ENCODE measurements at regions not wholly inside any gene's neighbourhood (a gene's known extent, or its start where the extent isn't known, plus 50 kb on each side); places are given as distances from the start of the nearest gene placed in this dataset.

DNA sequence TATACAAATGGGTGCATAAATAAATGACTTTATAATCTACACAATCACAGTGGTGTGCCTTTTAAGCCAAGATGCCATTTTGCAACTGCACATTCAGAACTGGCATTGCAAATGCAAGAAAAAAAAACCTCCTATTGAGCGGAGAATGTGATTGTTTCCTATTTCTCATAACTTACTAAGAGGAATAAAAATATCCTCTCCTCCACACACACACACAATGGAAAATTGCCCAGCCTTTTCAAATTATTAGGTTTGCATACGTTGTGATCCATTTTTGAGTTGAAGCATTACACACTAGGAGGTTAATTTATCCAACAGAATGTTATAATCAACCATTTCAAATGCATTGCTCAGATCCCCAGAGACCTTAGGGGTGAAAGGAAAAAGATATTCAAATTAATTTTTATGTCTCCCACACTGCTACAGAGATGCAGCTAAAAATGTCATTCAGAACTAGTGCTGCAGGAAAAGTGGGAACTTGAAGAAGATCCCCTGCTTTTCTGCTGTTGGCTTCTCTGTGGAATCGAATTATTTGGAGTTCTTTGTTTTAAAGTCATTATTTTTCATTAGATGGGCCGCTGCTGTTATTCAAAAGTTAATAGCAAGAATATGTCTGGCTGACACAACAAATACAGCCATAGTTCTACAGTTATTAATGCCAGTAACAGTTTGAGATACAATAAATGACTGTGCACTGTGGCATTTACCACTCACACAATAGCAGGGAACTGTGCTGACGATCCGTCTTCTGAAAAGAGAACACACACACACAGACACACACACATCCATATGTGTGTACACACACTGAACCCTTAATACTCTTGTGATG is 299.9 kb upstream of the ANO5 start:
- H3K27me3 Mint-ChIP-seq, result no peaks in the 10 kb centered on the region
- no peaks in the 10 kb centered on the region for H3K9me3 Mint-ChIP-seq
- no peak for TF ChIP-seq CTCF (conservative IDR thresholded peaks at IDR 0.05)
- H3K4me3 Mint-ChIP-seq, result no peak overlapping the region
- peaks cover 16% of the 10 kb centered on the region for H3K4me1 Mint-ChIP-seq (ENCODE audit: unreplicated experiment)
- H3K27ac Mint-ChIP-seq, result no peak overlapping the region
- no peaks in the 10 kb centered on the region for H3K36me3 Mint-ChIP-seq
- DNase-seq (ENCODE audit: extremely low spot score, unreplicated experiment), result no peak

DNA sequence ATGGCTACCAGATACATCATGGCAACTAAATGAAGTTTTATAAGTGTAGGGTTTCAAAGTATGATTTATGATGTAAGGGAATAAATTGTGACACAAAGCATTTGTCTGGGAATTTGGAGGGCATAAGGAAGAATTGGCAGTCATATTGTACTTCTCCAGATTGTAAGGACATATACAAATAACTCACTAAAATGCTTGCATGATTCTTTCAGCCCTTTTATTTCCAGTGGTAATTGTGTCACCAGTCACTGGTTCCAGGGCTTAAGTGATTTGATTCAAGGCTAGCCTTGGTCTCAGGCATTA is 299.4 kb upstream of the ANO5 start:
- H3K27ac Mint-ChIP-seq, result no peak overlapping the region
- no peaks in the 10 kb centered on the region for H3K36me3 Mint-ChIP-seq
- no peaks in the 10 kb centered on the region for H3K27me3 Mint-ChIP-seq
- no peaks in the 10 kb centered on the region for H3K9me3 Mint-ChIP-seq
- peaks cover 16% of the 10 kb centered on the region for H3K4me1 Mint-ChIP-seq (ENCODE audit: unreplicated experiment)
- DNase-seq (ENCODE audit: extremely low spot score, unreplicated experiment), result no peak
- no peak for TF ChIP-seq CTCF (conservative IDR thresholded peaks at IDR 0.05)
- H3K4me3 Mint-ChIP-seq, result no peak overlapping the region

DNA sequence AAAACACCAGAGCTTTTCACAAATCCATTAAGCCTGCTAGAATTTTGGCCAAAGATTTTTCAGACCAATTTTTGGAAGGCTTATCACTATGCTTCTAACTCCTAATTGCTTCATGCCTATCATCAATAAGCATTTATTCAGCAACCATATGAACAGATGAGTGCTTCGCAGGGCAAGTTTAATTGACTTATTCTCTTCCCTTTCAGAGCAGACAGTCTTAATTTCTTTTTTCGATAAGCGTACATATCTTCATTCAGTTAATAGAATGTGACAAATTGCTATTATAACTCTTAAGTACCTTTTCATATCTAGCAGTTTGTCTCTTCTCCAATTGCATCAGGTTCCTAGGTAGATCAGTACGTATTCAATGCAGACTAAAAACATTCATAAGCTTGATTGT is 298.4 kb upstream of the ANO5 start:
- no peak for DNase-seq (ENCODE audit: extremely low spot score, unreplicated experiment)
- Mint-ChIP-seq H3K4me3 (no peak overlapping the region), H3K4me1 (ENCODE audit: unreplicated experiment) (peaks cover 11% of the 10 kb centered on the region), H3K27me3 (no peaks in the 10 kb centered on the region), H3K36me3 (no peaks in the 10 kb centered on the region), H3K9me3 (no peaks in the 10 kb centered on the region), H3K27ac (no peak overlapping the region)
- no peak for TF ChIP-seq CTCF (conservative IDR thresholded peaks at IDR 0.05)

DNA sequence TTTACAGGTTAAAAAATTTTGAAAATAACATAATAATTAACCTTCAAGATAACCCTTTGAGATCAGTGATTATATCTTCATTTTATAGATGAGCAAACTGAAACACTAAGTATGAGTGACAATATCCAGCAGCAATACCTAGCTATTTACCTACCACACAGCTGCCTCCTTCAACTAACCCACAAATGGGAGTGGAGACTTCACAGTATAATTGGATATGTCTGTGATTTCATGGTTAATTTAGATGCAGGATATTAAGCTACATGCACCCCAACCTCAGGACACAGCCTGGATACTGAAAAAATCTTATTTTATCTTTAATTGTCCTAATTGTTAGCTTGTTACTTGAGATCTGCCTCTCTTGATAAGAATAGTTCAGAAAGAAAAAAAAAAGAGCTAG is 297.2 kb upstream of the ANO5 start:
- no peak overlapping the region for H3K27ac Mint-ChIP-seq
- peaks cover 11% of the 10 kb centered on the region for H3K4me1 Mint-ChIP-seq (ENCODE audit: unreplicated experiment)
- no peak overlapping the region for H3K4me3 Mint-ChIP-seq
- H3K9me3 Mint-ChIP-seq, result no peaks in the 10 kb centered on the region
- no peaks in the 10 kb centered on the region for H3K36me3 Mint-ChIP-seq
- DNase-seq (ENCODE audit: extremely low spot score, unreplicated experiment), result no peak
- no peak for TF ChIP-seq CTCF (conservative IDR thresholded peaks at IDR 0.05)
- H3K27me3 Mint-ChIP-seq, result no peaks in the 10 kb centered on the region

GRCh38 chr11:21896216-21896615 is 296.7 kb upstream of the ANO5 start:
- Mint-ChIP-seq H3K4me1 (ENCODE audit: unreplicated experiment) (peaks cover 11% of the 10 kb centered on the region), H3K27me3 (no peaks in the 10 kb centered on the region), H3K27ac (no peak overlapping the region), H3K4me3 (no peak overlapping the region), H3K36me3 (no peaks in the 10 kb centered on the region), H3K9me3 (no peaks in the 10 kb centered on the region)
- no peak for TF ChIP-seq CTCF (conservative IDR thresholded peaks at IDR 0.05)
- DNase-seq (ENCODE audit: extremely low spot score, unreplicated experiment), result no peak
